GM12873 (cell line): ENCODE measurements at regions not wholly inside any gene's neighbourhood (a gene's known extent, or its start where the extent isn't known, plus 50 kb on each side); places are given as distances from the start of the nearest gene placed in this dataset.

Experiments used
- CTCF ChIP-seq: IDR thresholded peaks from 2 replicates; pipeline ENCODE4 v1.5.1; 2012; ENCODE audit warnings: low read depth, mild to moderate bottlenecking, moderate library complexity, low read length, control low read depth; ENCODE audit not compliant: insufficient read depth; ENCODE audit errors: missing control alignments

GRCh38 chr2:192328297-192328696 is 133.6 kb upstream of the TMEFF2 start:
- TF ChIP-seq CTCF, result no peak

GRCh38 chr2:192327576-192327975 is 132.8 kb upstream of the TMEFF2 start:
- no peak for TF ChIP-seq CTCF

- TF ChIP-seq CTCF, result no peak
These were observed 120.8 kb upstream of the TMEFF2 start for GRCh38 chr2:192315543-192315942.

- no peak for TF ChIP-seq CTCF
These were observed 120.2 kb upstream of the TMEFF2 start for GRCh38 chr2:192314800-192315481.

GRCh38 chr2:192313773-192314172 is 119.0 kb upstream of the TMEFF2 start:
- no peak for TF ChIP-seq CTCF

GRCh38 chr2:192311701-192312460 is 117.1 kb upstream of the TMEFF2 start:
- no peak for TF ChIP-seq CTCF

GRCh38 chr2:192307530-192307929 is 112.8 kb upstream of the TMEFF2 start:
- TF ChIP-seq CTCF, result no peak
